ENCODE measurements at regions not wholly inside any gene's neighbourhood (a gene's known extent, or its start where the extent isn't known, plus 50 kb on each side); places are given as distances from the start of the nearest gene placed in this dataset.
A peak's percentile ranks its signal among the peaks of the same experiment; 100 is the strongest.

- H3K4me3 ChIP-seq (ENCODE audit: control insufficient read depth in 1 of 7, extremely low read depth in 1 of 7, insufficient read depth in 4 of 7, low read depth in 2 of 7, low read length in 6 of 7), result no peak overlapping the region
Observed at GRCh38 chr1:55425310-55425930, 210.3 kb upstream of the USP24 start.

DNA sequence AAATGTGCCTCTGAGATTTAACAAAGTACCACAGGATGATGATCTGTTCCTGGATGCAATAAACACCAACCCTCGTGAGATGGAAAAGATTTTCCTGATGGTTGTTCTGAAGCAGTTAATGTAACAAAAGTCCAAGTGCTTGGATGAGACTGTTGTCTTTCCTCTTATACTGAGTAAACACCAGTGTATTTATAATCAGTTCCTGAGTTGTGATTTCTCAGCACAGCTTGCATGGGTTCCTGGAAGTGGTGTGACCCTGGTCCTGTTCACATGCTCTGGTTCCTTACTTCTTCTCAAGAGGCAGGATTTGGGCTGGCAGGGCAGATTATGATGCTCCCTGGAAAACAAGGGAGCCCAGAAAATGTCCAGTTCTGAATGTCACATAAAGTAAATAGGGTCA is 208.2 kb upstream of the USP24 start:
- Histone ChIP-seq H3K9me3 (ENCODE audit: control extremely low read depth in 1 of 5, control insufficient read depth in 4 of 5, insufficient read depth in 2 of 5, low read depth in 1 of 5, low read length in 4 of 5) (peaks cover 0 to 3% (median 0%) of the 10 kb centered on the region in 5 experiments), H3K27ac (ENCODE audit: insufficient read depth in 1 of 2, low read depth in 1 of 2, low read length in 2 of 2, poor library complexity in 1 of 2, severe bottlenecking in 2 of 2) (no peak overlapping the region)
- 100% methylated on average over 1 of the region's 1 CpG for WGBS (ENCODE audit: insufficient coverage)

More at GRCh38 chr1:55425310-55425930, 210.3 kb upstream of the USP24 start:
- POLR2A ChIA-PET, result no interaction called here
- Histone ChIP-seq H3K36me3 (ENCODE audit: control insufficient read depth in 4 of 4, insufficient read depth in 4 of 4, low read length in 3 of 4) (no peaks in the 10 kb centered on the region), H3K27ac (ENCODE audit: insufficient read depth in 1 of 2, low read depth in 1 of 2, low read length in 2 of 2, poor library complexity in 1 of 2, severe bottlenecking in 2 of 2) (no peak overlapping the region), H3K9me3 (ENCODE audit: control extremely low read depth in 1 of 5, control insufficient read depth in 4 of 5, insufficient read depth in 2 of 5, low read depth in 1 of 5, low read length in 4 of 5) (peaks cover 0 to 3% (median 0%) of the 10 kb centered on the region in 5 experiments), H3K4me1 (ENCODE audit: control extremely low read depth in 1 of 4, control insufficient read depth in 4 of 4, insufficient read depth in 4 of 4, low read length in 3 of 4) (no peaks in the 10 kb centered on the region), H3K27me3 (replicated peaks in 2 of 5; ENCODE audit: control insufficient read depth in 4 of 5, insufficient read depth in 5 of 5, low read length in 4 of 5) (peaks cover 0 to 3% (median 2%) of the 10 kb centered on the region in 5 experiments)
- 83% methylated on average over 7 of the region's 9 CpGs for WGBS (ENCODE audit: insufficient coverage)
- no peak for DNase-seq
- CTCF ChIA-PET, result no interaction called here

GRCh38 chr1:55420929-55421716 is 206.0 kb upstream of the USP24 start:
- H3K27me3 ChIP-seq (replicated peaks in 2 of 5; ENCODE audit: control insufficient read depth in 4 of 5, insufficient read depth in 5 of 5, low read length in 4 of 5), result peaks cover 0 to 2% (median 0%) of the 10 kb centered on the region in 5 experiments
- 100% methylated on average over 1 of the region's 3 CpGs for WGBS (ENCODE audit: insufficient coverage)
- POLR2A ChIA-PET, result no interaction called here
- peaks cover 0 to 3% (median 0%) of the 10 kb centered on the region in 5 experiments for H3K9me3 ChIP-seq (ENCODE audit: control extremely low read depth in 1 of 5, control insufficient read depth in 4 of 5, insufficient read depth in 2 of 5, low read depth in 1 of 5, low read length in 4 of 5)
- no peak for DNase-seq
- no peak overlapping the region for H3K27ac ChIP-seq (ENCODE audit: insufficient read depth in 1 of 2, low read depth in 1 of 2, low read length in 2 of 2, poor library complexity in 1 of 2, severe bottlenecking in 2 of 2)
- no peak overlapping the region for H3K4me3 ChIP-seq (ENCODE audit: control insufficient read depth in 1 of 7, extremely low read depth in 1 of 7, insufficient read depth in 4 of 7, low read depth in 2 of 7, low read length in 6 of 7)
- H3K36me3 ChIP-seq (ENCODE audit: control insufficient read depth in 4 of 4, insufficient read depth in 4 of 4, low read length in 3 of 4), result no peaks in the 10 kb centered on the region
- CTCF ChIA-PET, result no interaction called here
- H3K4me1 ChIP-seq (ENCODE audit: control extremely low read depth in 1 of 4, control insufficient read depth in 4 of 4, insufficient read depth in 4 of 4, low read length in 3 of 4), result no peaks in the 10 kb centered on the region

More for the DNA sequence above, 208.2 kb upstream of the USP24 start:
- Histone ChIP-seq H3K36me3 (ENCODE audit: control insufficient read depth in 4 of 4, insufficient read depth in 4 of 4, low read length in 3 of 4) (no peaks in the 10 kb centered on the region), H3K4me3 (ENCODE audit: control insufficient read depth in 1 of 7, extremely low read depth in 1 of 7, insufficient read depth in 4 of 7, low read depth in 2 of 7, low read length in 6 of 7) (no peak overlapping the region), H3K4me1 (ENCODE audit: control extremely low read depth in 1 of 4, control insufficient read depth in 4 of 4, insufficient read depth in 4 of 4, low read length in 3 of 4) (no peaks in the 10 kb centered on the region), H3K27me3 (replicated peaks in 2 of 5; ENCODE audit: control insufficient read depth in 4 of 5, insufficient read depth in 5 of 5, low read length in 4 of 5) (peaks cover 0 to 3% (median 2%) of the 10 kb centered on the region in 5 experiments)
- ChIA-PET CTCF (no interaction called here), POLR2A (no interaction called here)
- DNase-seq, result no peak

DNA sequence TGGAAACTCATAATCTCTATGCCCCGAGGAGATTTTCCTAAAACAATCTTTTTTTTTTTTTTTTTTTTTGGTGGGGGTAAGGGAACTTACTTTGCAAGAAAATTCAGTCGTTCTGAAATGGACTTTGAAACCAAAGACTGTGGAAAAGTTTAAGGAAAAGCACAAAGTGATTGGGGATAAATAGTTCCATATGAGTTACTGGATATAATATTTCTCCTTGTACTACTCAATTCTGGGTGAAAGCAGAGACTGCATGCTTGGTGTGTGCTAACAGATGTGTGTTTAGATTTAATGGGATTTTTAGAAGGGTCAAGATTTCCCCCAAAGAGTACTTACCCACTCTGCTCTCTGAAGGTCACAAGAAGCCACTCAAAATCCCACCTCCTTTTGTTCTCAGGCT is 204.9 kb upstream of the USP24 start:
- H3K4me3 ChIP-seq (ENCODE audit: control insufficient read depth in 1 of 7, extremely low read depth in 1 of 7, insufficient read depth in 4 of 7, low read depth in 2 of 7, low read length in 6 of 7), result no peak overlapping the region
- H3K4me1 ChIP-seq (ENCODE audit: control extremely low read depth in 1 of 4, control insufficient read depth in 4 of 4, insufficient read depth in 4 of 4, low read length in 3 of 4), result no peaks in the 10 kb centered on the region
- H3K27ac ChIP-seq (ENCODE audit: insufficient read depth in 1 of 2, low read depth in 1 of 2, low read length in 2 of 2, poor library complexity in 1 of 2, severe bottlenecking in 2 of 2), result no peak overlapping the region
- ChIA-PET POLR2A (no interaction called here), CTCF (no interaction called here)
- peaks cover 0 to 2% (median 0%) of the 10 kb centered on the region in 5 experiments for H3K27me3 ChIP-seq (replicated peaks in 2 of 5; ENCODE audit: control insufficient read depth in 4 of 5, insufficient read depth in 5 of 5, low read length in 4 of 5)
- no peaks in the 10 kb centered on the region for H3K36me3 ChIP-seq (ENCODE audit: control insufficient read depth in 4 of 4, insufficient read depth in 4 of 4, low read length in 3 of 4)
- WGBS (ENCODE audit: insufficient coverage), result no CpG with 5 or more reads among the region's 2 CpGs
- H3K9me3 ChIP-seq (ENCODE audit: control extremely low read depth in 1 of 5, control insufficient read depth in 4 of 5, insufficient read depth in 2 of 5, low read depth in 1 of 5, low read length in 4 of 5), result peaks cover 0 to 3% (median 0%) of the 10 kb centered on the region in 5 experiments
- DNase-seq, result no peak

GRCh38 chr1:55418208-55419000 is 203.2 kb upstream of the USP24 start:
- H3K27me3 ChIP-seq (replicated peaks in 2 of 5; ENCODE audit: control insufficient read depth in 4 of 5, insufficient read depth in 5 of 5, low read length in 4 of 5), result no peaks in the 10 kb centered on the region
- POLR2A ChIA-PET, result no interaction called here
- no peak overlapping the region for H3K4me3 ChIP-seq (ENCODE audit: control insufficient read depth in 1 of 7, extremely low read depth in 1 of 7, insufficient read depth in 4 of 7, low read depth in 2 of 7, low read length in 6 of 7)
- peaks cover 0 to 3% (median 0%) of the 10 kb centered on the region in 5 experiments for H3K9me3 ChIP-seq (ENCODE audit: control extremely low read depth in 1 of 5, control insufficient read depth in 4 of 5, insufficient read depth in 2 of 5, low read depth in 1 of 5, low read length in 4 of 5)
- DNase-seq, result no peak
- no peaks in the 10 kb centered on the region for H3K4me1 ChIP-seq (ENCODE audit: control extremely low read depth in 1 of 4, control insufficient read depth in 4 of 4, insufficient read depth in 4 of 4, low read length in 3 of 4)
- WGBS (ENCODE audit: insufficient coverage), result 95% methylated on average over 5 of the region's 10 CpGs
- CTCF ChIA-PET, result no interaction called here
- H3K27ac ChIP-seq (ENCODE audit: insufficient read depth in 1 of 2, low read depth in 1 of 2, low read length in 2 of 2, poor library complexity in 1 of 2, severe bottlenecking in 2 of 2), result no peak overlapping the region
- no peaks in the 10 kb centered on the region for H3K36me3 ChIP-seq (ENCODE audit: control insufficient read depth in 4 of 4, insufficient read depth in 4 of 4, low read length in 3 of 4)

DNA sequence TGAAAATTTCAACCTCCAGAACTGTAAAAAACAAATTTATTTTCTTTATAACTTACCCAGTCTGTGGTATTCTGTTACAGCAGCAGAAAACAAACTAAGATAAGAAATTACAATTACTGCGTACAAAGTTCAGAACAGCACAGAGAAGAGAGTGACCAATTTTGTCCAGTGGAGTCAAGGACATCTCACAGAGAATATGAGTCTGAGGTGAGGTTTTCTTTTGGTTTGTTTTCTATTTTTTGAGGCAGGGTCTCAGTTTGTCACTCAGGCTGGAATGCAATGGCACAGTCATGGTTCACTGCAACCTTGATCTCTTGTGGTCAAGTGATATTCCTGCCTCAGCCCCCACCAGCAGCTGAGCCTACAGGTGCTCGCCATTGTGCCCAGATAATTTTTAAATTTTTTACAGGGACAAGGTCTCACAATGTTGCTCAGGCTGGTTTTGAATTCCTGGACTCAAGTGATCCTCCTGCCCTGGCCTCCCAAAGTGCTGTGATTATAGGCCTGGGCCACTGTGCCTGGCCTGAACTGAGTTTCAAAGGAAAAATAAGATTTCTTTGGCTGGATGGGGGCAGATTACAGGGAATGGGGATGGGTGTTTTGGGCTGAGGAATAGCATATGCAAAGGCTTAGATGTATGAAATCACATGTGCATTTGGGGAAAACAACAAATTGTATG is 201.1 kb upstream of the USP24 start:
- Histone ChIP-seq H3K9me3 (ENCODE audit: control extremely low read depth in 1 of 5, control insufficient read depth in 4 of 5, insufficient read depth in 2 of 5, low read depth in 1 of 5, low read length in 4 of 5) (peaks cover 0 to 6% (median 0%) of the 10 kb centered on the region in 5 experiments), H3K36me3 (ENCODE audit: control insufficient read depth in 4 of 4, insufficient read depth in 4 of 4, low read length in 3 of 4) (no peaks in the 10 kb centered on the region), H3K4me3 (ENCODE audit: control insufficient read depth in 1 of 7, extremely low read depth in 1 of 7, insufficient read depth in 4 of 7, low read depth in 2 of 7, low read length in 6 of 7) (peak overlapping the region in 1 of 7 experiments; percentile 26), H3K27me3 (replicated peaks in 2 of 5; ENCODE audit: control insufficient read depth in 4 of 5, insufficient read depth in 5 of 5, low read length in 4 of 5) (no peaks in the 10 kb centered on the region), H3K27ac (ENCODE audit: insufficient read depth in 1 of 2, low read depth in 1 of 2, low read length in 2 of 2, poor library complexity in 1 of 2, severe bottlenecking in 2 of 2) (no peak overlapping the region), H3K4me1 (ENCODE audit: control extremely low read depth in 1 of 4, control insufficient read depth in 4 of 4, insufficient read depth in 4 of 4, low read length in 3 of 4) (no peaks in the 10 kb centered on the region)
- 100% methylated on average over 1 of the region's 2 CpGs for WGBS (ENCODE audit: insufficient coverage)
- DNase-seq, result no peak
- CTCF ChIA-PET, result no interaction called here
- POLR2A ChIA-PET, result no interaction called here

Measured in common myeloid progenitor, CD34-positive (primary cell).